ENCODE measurements at regions not wholly inside any gene's neighbourhood (a gene's known extent, or its start where the extent isn't known, plus 50 kb on each side); places are given as distances from the start of the nearest gene placed in this dataset.

- TF ChIP-seq AKNA (CRISPR knock-in tag; IDR thresholded peaks at IDR 0.05; ENCODE audit: borderline replicate concordance) (no peak), TOPORS (CRISPR knock-in tag; IDR thresholded peaks at IDR 0.05) (no peak), FOXC1 (CRISPR knock-in tag; IDR thresholded peaks at IDR 0.05; ENCODE audit: borderline replicate concordance) (no peak), PATZ1 (CRISPR knock-in tag; IDR thresholded peaks at IDR 0.05) (no peak)
These were observed 563.0 kb upstream of the KLF4 start (continued) for GRCh38 chr9:108052431-108053080.

GRCh38 chr9:108050894-108051293 is 561.3 kb upstream of the KLF4 start:
- no peak overlapping the region for H3K27ac ChIP-seq (ENCODE audit: extremely low read length, insufficient read depth, low read length)
- H3K36me3 ChIP-seq (replicated peaks in 1 of 2; ENCODE audit: control insufficient read depth in 1 of 2, insufficient read depth in 2 of 2, low read length in 2 of 2): no peaks in the 10 kb centered on the region
- H2AFZ ChIP-seq (ENCODE audit: low read length): no peak overlapping the region
- intact Hi-C loops (cut with micrococcal nuclease; ENCODE audit: unreplicated experiment) (no loop called here), in situ Hi-C loops (cut with HindIII; ENCODE audit: extremely low pct_ligation_motif_present, low pct_unique_long_range_greater_than_20kb) (no loop called here)
- no peaks in the 10 kb centered on the region for H4K20me1 ChIP-seq (ENCODE audit: insufficient read depth, low read length)
- CTCF ChIA-PET (ENCODE audit: low intra/inter-chr PET ratio, low total read pairs): no interaction called here
- ATAC-seq (no peak), DNase-seq (ENCODE audit: low spot score) (no peak), FAIRE-seq (no peak)
- WGBS (ENCODE audit: low lambda C conversion rate): 47% methylated on average over 4 of the region's 4 CpGs
- H3K9me3 ChIP-seq (ENCODE audit: low read length): no peaks in the 10 kb centered on the region
- no peaks in the 10 kb centered on the region for H3K27me3 ChIP-seq (ENCODE audit: control insufficient read depth in 1 of 2, insufficient read depth in 2 of 2, low read length in 2 of 2)
- no peaks in the 10 kb centered on the region for H3K79me2 ChIP-seq (ENCODE audit: insufficient read depth, low read length)
- no peak overlapping the region for H3K4me3 ChIP-seq (replicated peaks in 1 of 3; ENCODE audit: insufficient read depth in 1 of 3, low read depth in 2 of 3, low read length in 3 of 3)
- H3K9ac ChIP-seq (ENCODE audit: insufficient read depth, low read depth, low read length): no peak overlapping the region
- BruUV-seq (replicated peaks): no TSS peak
- H3K4me1 ChIP-seq (ENCODE audit: insufficient read depth, low read length): no peaks in the 10 kb centered on the region
- POLR2A ChIA-PET: no interaction called here
- H3K4me2 ChIP-seq (ENCODE audit: low read depth, low read length): no peak overlapping the region
- TF ChIP-seq DNMT1 (CRISPR knock-in tag; IDR thresholded peaks at IDR 0.05): no peak
- TF ChIP-seq ERF (CRISPR knock-in tag; IDR thresholded peaks at IDR 0.05): no peak
- TF ChIP-seq CBX2 (IDR thresholded peaks at IDR 0.05; ENCODE audit: low read depth, low read length): no peak
- TF ChIP-seq CBX2 (CRISPR knock-in tag; IDR thresholded peaks at IDR 0.05; ENCODE audit: low read depth): no peak
- TF ChIP-seq PAWR (CRISPR knock-in tag; IDR thresholded peaks at IDR 0.05; ENCODE audit: borderline replicate concordance): no peak
- TF ChIP-seq U2AF2 (IDR thresholded peaks at IDR 0.05; ENCODE audit: low read depth, low read length): no peak
- TF ChIP-seq ZBTB46 (CRISPR knock-in tag; IDR thresholded peaks at IDR 0.05; ENCODE audit: borderline replicate concordance): no peak
- TF ChIP-seq TAF15 (IDR thresholded peaks at IDR 0.05; ENCODE audit: low read depth, low read length, poor library complexity, severe bottlenecking): no peak
- TF ChIP-seq ZNF740 (CRISPR knock-in tag; IDR thresholded peaks at IDR 0.05): no peak
- no peak for TF ChIP-seq AHR (CRISPR knock-in tag; IDR thresholded peaks at IDR 0.05)
- TF ChIP-seq AKAP8 (CRISPR knock-in tag; IDR thresholded peaks at IDR 0.05): no peak

Measured in HepG2 (cell line).